ENCODE measurements at regions not wholly inside any gene's neighbourhood (a gene's known extent, or its start where the extent isn't known, plus 50 kb on each side); places are given as distances from the start of the nearest gene placed in this dataset.

DNA sequence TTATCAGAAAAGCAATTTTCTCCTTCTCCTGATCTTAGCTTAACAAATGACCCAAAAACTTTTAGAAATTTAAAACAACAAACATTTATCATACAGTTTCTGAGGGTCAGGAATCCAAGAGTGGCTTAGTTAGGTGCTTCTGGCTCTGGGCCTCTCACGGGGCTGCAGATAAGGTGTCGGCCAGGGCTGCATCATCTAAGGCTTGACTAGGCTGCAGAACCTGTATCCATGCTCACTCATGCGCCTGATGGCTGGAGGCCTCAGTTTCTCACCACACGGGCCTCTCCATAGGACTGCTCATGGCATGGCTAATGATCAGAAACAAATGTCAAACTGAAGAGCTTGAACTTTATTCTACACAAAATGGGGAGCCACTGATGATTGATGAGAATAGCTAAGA lies 210.0 kb downstream of the SEC61B start:
- Histone ChIP-seq H3K9ac (ENCODE audit: low read depth, low read length, poor library complexity, severe bottlenecking) (no peak overlapping the region), H2AFZ (ENCODE audit: low read length) (no peak overlapping the region), H3K4me1 (ENCODE audit: insufficient read depth, low read length, poor library complexity, severe bottlenecking) (no peaks in the 10 kb centered on the region)

GRCh38 chr9:99433095-99433494 lies 211.0 kb downstream of the SEC61B start:
- H3K36me3 ChIP-seq (ENCODE audit: insufficient read depth, low read length): no peaks in the 10 kb centered on the region
- H3K9me3 ChIP-seq (ENCODE audit: insufficient read depth, low read depth, low read length): no peaks in the 10 kb centered on the region
- no peaks in the 10 kb centered on the region for H3K4me1 ChIP-seq (ENCODE audit: insufficient read depth, low read length, poor library complexity, severe bottlenecking)
- no peak overlapping the region for H2AFZ ChIP-seq (ENCODE audit: low read length)
- H3K4me2 ChIP-seq (ENCODE audit: low read depth, low read length, poor library complexity, severe bottlenecking): no peak overlapping the region
- H3F3A ChIP-seq (ENCODE audit: low read depth): no peaks in the 10 kb centered on the region
- H3K9ac ChIP-seq (ENCODE audit: low read depth, low read length, poor library complexity, severe bottlenecking): no peak overlapping the region
- H3K4me3 ChIP-seq (ENCODE audit: low read length, poor library complexity, severe bottlenecking): no peak overlapping the region
- H3K79me2 ChIP-seq (ENCODE audit: insufficient read depth, low read length): no peaks in the 10 kb centered on the region
- H3K27me3 ChIP-seq (ENCODE audit: insufficient read depth, low read length, poor library complexity, severe bottlenecking): no peaks in the 10 kb centered on the region
- H3K9me2 ChIP-seq (replicated peaks; ENCODE audit: low read depth, low read length): no peaks in the 10 kb centered on the region
- H4K20me1 ChIP-seq (ENCODE audit: insufficient read depth, low read length, poor library complexity, severe bottlenecking): no peaks in the 10 kb centered on the region
- no peak for TF ChIP-seq EZH2phosphoT487 (IDR thresholded peaks at IDR 0.05; ENCODE audit: borderline replicate concordance)
- TF ChIP-seq, protein P1, sequence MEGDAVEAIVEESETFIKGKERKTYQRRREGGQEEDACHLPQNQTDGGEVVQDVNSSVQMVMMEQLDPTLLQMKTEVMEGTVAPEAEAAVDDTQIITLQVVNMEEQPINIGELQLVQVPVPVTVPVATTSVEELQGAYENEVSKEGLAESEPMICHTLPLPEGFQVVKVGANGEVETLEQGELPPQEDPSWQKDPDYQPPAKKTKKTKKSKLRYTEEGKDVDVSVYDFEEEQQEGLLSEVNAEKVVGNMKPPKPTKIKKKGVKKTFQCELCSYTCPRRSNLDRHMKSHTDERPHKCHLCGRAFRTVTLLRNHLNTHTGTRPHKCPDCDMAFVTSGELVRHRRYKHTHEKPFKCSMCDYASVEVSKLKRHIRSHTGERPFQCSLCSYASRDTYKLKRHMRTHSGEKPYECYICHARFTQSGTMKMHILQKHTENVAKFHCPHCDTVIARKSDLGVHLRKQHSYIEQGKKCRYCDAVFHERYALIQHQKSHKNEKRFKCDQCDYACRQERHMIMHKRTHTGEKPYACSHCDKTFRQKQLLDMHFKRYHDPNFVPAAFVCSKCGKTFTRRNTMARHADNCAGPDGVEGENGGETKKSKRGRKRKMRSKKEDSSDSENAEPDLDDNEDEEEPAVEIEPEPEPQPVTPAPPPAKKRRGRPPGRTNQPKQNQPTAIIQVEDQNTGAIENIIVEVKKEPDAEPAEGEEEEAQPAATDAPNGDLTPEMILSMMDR (conservative IDR thresholded peaks at IDR 0.05; ENCODE audit: low read length): no peak

More for the DNA sequence above, 210.0 kb downstream of the SEC61B start:
- Histone ChIP-seq H3K4me3 (ENCODE audit: low read length, poor library complexity, severe bottlenecking) (no peak overlapping the region), H3F3A (ENCODE audit: low read depth) (no peaks in the 10 kb centered on the region), H3K4me2 (ENCODE audit: low read depth, low read length, poor library complexity, severe bottlenecking) (no peak overlapping the region), H3K27me3 (ENCODE audit: insufficient read depth, low read length, poor library complexity, severe bottlenecking) (no peaks in the 10 kb centered on the region), H3K36me3 (ENCODE audit: insufficient read depth, low read length) (no peaks in the 10 kb centered on the region), H3K79me2 (ENCODE audit: insufficient read depth, low read length) (no peaks in the 10 kb centered on the region), H4K20me1 (ENCODE audit: insufficient read depth, low read length, poor library complexity, severe bottlenecking) (no peaks in the 10 kb centered on the region), H3K9me3 (ENCODE audit: insufficient read depth, low read depth, low read length) (no peaks in the 10 kb centered on the region), H3K9me2 (replicated peaks; ENCODE audit: low read depth, low read length) (no peaks in the 10 kb centered on the region)
- no peak for TF ChIP-seq EZH2phosphoT487 (IDR thresholded peaks at IDR 0.05; ENCODE audit: borderline replicate concordance)
- TF ChIP-seq, protein P1 (conservative IDR thresholded peaks at IDR 0.05; ENCODE audit: low read length): no peak

DNA sequence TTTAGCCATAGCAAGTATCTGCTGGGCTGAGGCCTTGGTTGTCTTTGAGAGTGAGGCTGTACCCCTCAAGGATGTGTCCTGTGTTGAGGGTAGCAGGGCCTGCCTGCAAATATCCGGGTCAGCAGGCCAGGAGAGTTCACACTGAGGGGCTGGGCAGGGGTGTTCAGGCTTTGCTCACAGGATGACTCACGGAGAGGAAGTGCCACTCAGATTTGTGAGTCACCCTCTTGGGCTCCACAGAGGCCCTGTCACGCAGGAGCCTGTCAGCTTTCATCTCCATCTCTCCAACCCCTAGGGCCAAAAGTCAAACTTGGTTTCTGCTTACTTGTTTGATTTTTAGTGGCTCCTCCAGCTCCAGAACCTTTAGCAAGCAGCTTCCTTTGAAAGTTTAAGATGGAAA lies 211.5 kb downstream of the SEC61B start:
- Histone ChIP-seq H3F3A (ENCODE audit: low read depth) (no peaks in the 10 kb centered on the region), H3K4me1 (ENCODE audit: insufficient read depth, low read length, poor library complexity, severe bottlenecking) (no peaks in the 10 kb centered on the region), H3K9ac (ENCODE audit: low read depth, low read length, poor library complexity, severe bottlenecking) (no peak overlapping the region), H3K4me2 (ENCODE audit: low read depth, low read length, poor library complexity, severe bottlenecking) (no peak overlapping the region), H3K36me3 (ENCODE audit: insufficient read depth, low read length) (no peaks in the 10 kb centered on the region), H3K79me2 (ENCODE audit: insufficient read depth, low read length) (no peaks in the 10 kb centered on the region), H3K27me3 (ENCODE audit: insufficient read depth, low read length, poor library complexity, severe bottlenecking) (no peaks in the 10 kb centered on the region), H3K4me3 (ENCODE audit: low read length, poor library complexity, severe bottlenecking) (no peak overlapping the region), H2AFZ (ENCODE audit: low read length) (no peak overlapping the region), H3K9me3 (ENCODE audit: insufficient read depth, low read depth, low read length) (no peaks in the 10 kb centered on the region), H4K20me1 (ENCODE audit: insufficient read depth, low read length, poor library complexity, severe bottlenecking) (no peaks in the 10 kb centered on the region), H3K9me2 (replicated peaks; ENCODE audit: low read depth, low read length) (no peaks in the 10 kb centered on the region)
- TF ChIP-seq EZH2phosphoT487 (IDR thresholded peaks at IDR 0.05; ENCODE audit: borderline replicate concordance): no peak
- TF ChIP-seq, protein P1 (conservative IDR thresholded peaks at IDR 0.05; ENCODE audit: low read length): no peak
